HEK293 (cell line): ENCODE measurements at regions not wholly inside any gene's neighbourhood (a gene's known extent, or its start where the extent isn't known, plus 50 kb on each side); places are given as distances from the start of the nearest gene placed in this dataset.

Source experiments
- ZFP3 ChIP-seq: fragments of 450-650 bp; formaldehyde crosslinking; IDR thresholded peaks from 2 replicates; pipeline ENCODE4 v1.5.1; 2016; ENCODE audit warnings: low read depth, missing biosample characterization, missing genetic modification characterization
- TF ChIP-seq, protein P1 (sequence below): fragments of 450-650 bp; formaldehyde crosslinking; IDR thresholded peaks from 2 replicates; pipeline ENCODE4 v1.5.1; 2016; ENCODE audit warnings: missing biosample characterization, missing genetic modification characterization

DNA sequence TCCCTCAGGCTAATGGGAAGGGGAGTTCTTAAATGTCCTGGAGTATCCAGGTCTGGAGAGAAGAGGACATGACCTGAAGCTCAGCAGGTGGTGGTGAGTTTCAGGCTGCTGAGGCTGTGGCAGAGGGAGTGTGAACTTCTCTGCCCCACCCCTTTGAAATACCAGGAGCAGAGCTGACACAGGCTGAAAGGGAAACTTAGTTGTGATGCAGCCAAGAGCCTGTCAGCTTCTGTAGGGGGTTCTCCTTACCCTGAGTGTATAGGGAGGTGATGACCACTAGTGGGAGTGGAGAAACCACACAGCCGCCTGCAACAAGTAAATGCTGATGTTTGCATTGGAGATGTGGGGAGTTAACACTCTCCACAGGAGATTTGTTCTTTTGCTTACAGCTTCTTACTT is 152.3 kb downstream of the FCRL5 start:
- TF ChIP-seq, protein P1, sequence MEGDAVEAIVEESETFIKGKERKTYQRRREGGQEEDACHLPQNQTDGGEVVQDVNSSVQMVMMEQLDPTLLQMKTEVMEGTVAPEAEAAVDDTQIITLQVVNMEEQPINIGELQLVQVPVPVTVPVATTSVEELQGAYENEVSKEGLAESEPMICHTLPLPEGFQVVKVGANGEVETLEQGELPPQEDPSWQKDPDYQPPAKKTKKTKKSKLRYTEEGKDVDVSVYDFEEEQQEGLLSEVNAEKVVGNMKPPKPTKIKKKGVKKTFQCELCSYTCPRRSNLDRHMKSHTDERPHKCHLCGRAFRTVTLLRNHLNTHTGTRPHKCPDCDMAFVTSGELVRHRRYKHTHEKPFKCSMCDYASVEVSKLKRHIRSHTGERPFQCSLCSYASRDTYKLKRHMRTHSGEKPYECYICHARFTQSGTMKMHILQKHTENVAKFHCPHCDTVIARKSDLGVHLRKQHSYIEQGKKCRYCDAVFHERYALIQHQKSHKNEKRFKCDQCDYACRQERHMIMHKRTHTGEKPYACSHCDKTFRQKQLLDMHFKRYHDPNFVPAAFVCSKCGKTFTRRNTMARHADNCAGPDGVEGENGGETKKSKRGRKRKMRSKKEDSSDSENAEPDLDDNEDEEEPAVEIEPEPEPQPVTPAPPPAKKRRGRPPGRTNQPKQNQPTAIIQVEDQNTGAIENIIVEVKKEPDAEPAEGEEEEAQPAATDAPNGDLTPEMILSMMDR = no peak
- TF ChIP-seq ZFP3 = no peak
